HCT116 (cell line): ENCODE measurements at regions not wholly inside any gene's neighbourhood (a gene's known extent, or its start where the extent isn't known, plus 50 kb on each side); places are given as distances from the start of the nearest gene placed in this dataset.

Experiments
- ATAC-seq: fragments of 200-7000 bp; cut with Tn5 transposase; 2 replicates; pipeline ENCODE4 v1.9.1; 2020; ENCODE audit warnings: mild to moderate bottlenecking, moderate library complexity
- BruUV-seq: library from RNA; stranded (reverse); fragments of 400-500 nt; replicated peaks from 2 replicates; lab custom pipeline; 2021; lab: Mats Ljungman, UMichigan
- CTCF ChIA-PET: fragments of 300-600 bp; sonication (Branson Sonifier 250); formaldehyde crosslinking; loops from one replicate; lab custom pipeline; 2021; ENCODE audit warnings: antibody characterized with exemption; lab: Charles Lee
- POLR2A ChIA-PET: fragments of 300-600, 350-600 bp; sonication (Branson Sonifier 250); formaldehyde crosslinking; loops from one replicate; lab custom pipeline; 2021; ENCODE audit warnings: antibody characterized with exemption; lab: Charles Lee
- RAD21 ChIA-PET, 2 experiments: fragments of 300-600 bp; sonication (Branson Sonifier 250); formaldehyde crosslinking; loops; one replicate each; lab custom pipeline; 2023; ENCODE audit warnings: low total read pairs in 2 of 2; ENCODE audit not compliant: uncharacterized antibody in 2 of 2, unreplicated experiment in 2 of 2, low non-redundant PET in 1 of 2; lab: Charles Lee
- DNase-seq: peaks from one replicate; pipeline ENCODE4 v3.0.0-alpha.2; 2010; ENCODE audit warnings: low read depth, low spot score
- H2AFZ ChIP-seq: fragments of 200-600 bp; shearing (Covaris generic), sonication (generic); 2 replicates; pipeline ENCODE4 v1.6.1; 2017; ENCODE audit warnings: low read depth, mixed run types, mixed read lengths, antibody characterized with exemption, low read length; ENCODE audit not compliant: poor library complexity, severe bottlenecking
- H3K27ac ChIP-seq: 2 replicates; pipeline ENCODE4 v1.5.1; 2012; ENCODE audit warnings: low read depth, low read length
- H3K27me3 ChIP-seq: fragments of 200-600 bp; sonication (generic); 2 replicates; pipeline ENCODE4 v1.6.1; 2016; ENCODE audit warnings: mixed run types, low read length, mixed read lengths; ENCODE audit not compliant: insufficient read depth
- H3K36me3 ChIP-seq, 2 experiments: fragments of 200-500 bp in 1 of 2; fragments of 200-600 bp in 1 of 2; sonication (Bioruptor generic) in 1 of 2; sonication (generic) in 1 of 2; 2 replicates each; pipeline versions ENCODE4 v1.5.1 to v1.6.1; 2014 to 2016; ENCODE audit warnings: low read length in 2 of 2, inconsistent platforms in 1 of 2, mixed read lengths in 1 of 2, mixed run types in 1 of 2; ENCODE audit not compliant: insufficient read depth in 2 of 2, control insufficient read depth in 1 of 2
- H3K4me1 ChIP-seq, 2 experiments: fragments of 200-600 bp in 1 of 2; sonication (generic) in 1 of 2; 2 replicates each; pipeline versions ENCODE4 v1.5.1 to v1.6.1; 2012 to 2017; ENCODE audit warnings: low read length in 2 of 2, inconsistent platforms in 1 of 2, mild to moderate bottlenecking in 1 of 2, mixed read lengths in 1 of 2, mixed run types in 1 of 2, moderate library complexity in 1 of 2; ENCODE audit not compliant: insufficient read depth in 2 of 2, control insufficient read depth in 1 of 2
- H3K4me2 ChIP-seq: fragments of 200-600 bp; sonication (generic); 2 replicates; pipeline ENCODE4 v1.6.1; 2017; ENCODE audit warnings: mixed run types, low read length, mixed read lengths
- H3K4me3 ChIP-seq, 2 experiments: fragments of 200-600 bp in 1 of 2; sonication (generic) in 1 of 2; replicated peaks in 1 of 2; 2 replicates each; pipeline ENCODE4 v1.5.1; 2011 to 2016; ENCODE audit warnings: low read length in 2 of 2, control low read depth in 1 of 2, low read depth in 1 of 2, mild to moderate bottlenecking in 1 of 2, mixed read lengths in 1 of 2, mixed run types in 1 of 2
- H3K79me2 ChIP-seq: fragments of 200-600 bp; sonication (generic); 2 replicates; pipeline ENCODE4 v1.6.1; 2017; ENCODE audit warnings: mild to moderate bottlenecking, mixed run types, low read length, moderate library complexity, mixed read lengths; ENCODE audit not compliant: insufficient read depth
- H3K9ac ChIP-seq: fragments of 200-600 bp; sonication (generic); 2 replicates; pipeline ENCODE4 v1.6.1; 2016; ENCODE audit warnings: low read length, mixed read lengths
- H3K9me2 ChIP-seq: fragments of 200-600 bp; sonication (generic), shearing (Covaris generic); 2 replicates; pipeline ENCODE4 v1.6.1; 2017; ENCODE audit warnings: mixed run types, mild to moderate bottlenecking, moderate library complexity; ENCODE audit not compliant: insufficient read depth
- H3K9me3 ChIP-seq, 2 experiments: fragments of 200-500 bp in 1 of 2; fragments of 200-600 bp in 1 of 2; sonication (Bioruptor generic) in 1 of 2; sonication (generic) in 1 of 2; 2 replicates each; pipeline ENCODE4 v1.6.1; 2014 to 2017; ENCODE audit warnings: low read length in 2 of 2, mixed read lengths in 2 of 2, inconsistent platforms in 1 of 2, low read depth in 1 of 2, mild to moderate bottlenecking in 1 of 2, mixed run types in 1 of 2, moderate library complexity in 1 of 2; ENCODE audit not compliant: control insufficient read depth in 1 of 2, insufficient read depth in 1 of 2
- H4K20me1 ChIP-seq: fragments of 200-600 bp; sonication (generic), shearing (Covaris generic); 2 replicates; pipeline ENCODE4 v1.6.1; 2017; ENCODE audit warnings: mixed run types, mild to moderate bottlenecking, moderate library complexity; ENCODE audit not compliant: insufficient read depth
- CBX3 ChIP-seq: IDR thresholded peaks from 2 replicates; pipeline ENCODE4 v1.6.1; 2012; ENCODE audit warnings: low read depth
- CEBPB ChIP-seq: IDR thresholded peaks from 2 replicates; pipeline ENCODE4 v1.6.1; 2012; ENCODE audit warnings: low read depth
- EGR1 ChIP-seq: IDR thresholded peaks from 2 replicates; pipeline ENCODE4 v1.6.1; 2012; ENCODE audit warnings: low read depth
- EZH2 ChIP-seq: fragments of 200-600 bp; sonication (generic); IDR thresholded peaks from 2 replicates; pipeline ENCODE4 v1.6.1; 2017; ENCODE audit warnings: antibody characterized with exemption, mixed run types
- POLR2A ChIP-seq: IDR thresholded peaks from 2 replicates; pipeline ENCODE4 v1.7.0; 2011; ENCODE audit warnings: borderline replicate concordance; ENCODE audit not compliant: insufficient read depth, insufficient read length; ENCODE audit errors: extremely low read depth
- POLR2AphosphoS5 ChIP-seq: IDR thresholded peaks from 2 replicates; pipeline ENCODE4 v1.6.1; 2011; ENCODE audit warnings: mild to moderate bottlenecking, low read depth, low read length, moderate library complexity
- RAD21 ChIP-seq: IDR thresholded peaks from 2 replicates; pipeline ENCODE4 v1.6.1; 2012; ENCODE audit warnings: low read depth, mild to moderate bottlenecking
- SIN3A ChIP-seq: IDR thresholded peaks from 2 replicates; pipeline ENCODE4 v1.6.1; 2012; ENCODE audit warnings: low read depth
- SP1 ChIP-seq: IDR thresholded peaks from 2 replicates; pipeline ENCODE4 v1.6.1; 2012; ENCODE audit warnings: low read depth
- YY1 ChIP-seq: IDR thresholded peaks from 2 replicates; pipeline ENCODE4 v1.6.1; 2011; ENCODE audit warnings: low read length, low read depth, moderate library complexity, mild to moderate bottlenecking; ENCODE audit not compliant: insufficient replicate concordance; ENCODE audit errors: extremely low read depth
- ZFX ChIP-seq: fragments of 450-650 bp; IDR thresholded peaks from 2 replicates; pipeline ENCODE4 v1.6.1; 2017
- intact Hi-C: fragments of 100-400 bp; cut with micrococcal nuclease; formaldehyde crosslinking; loops from 2 replicates; pipeline ENCODE4 v1.10.0; 2022
- TF ChIP-seq, protein P1 (sequence below): IDR thresholded peaks from 2 replicates; pipeline ENCODE4 v1.6.1; 2012; ENCODE audit warnings: low read depth

DNA sequence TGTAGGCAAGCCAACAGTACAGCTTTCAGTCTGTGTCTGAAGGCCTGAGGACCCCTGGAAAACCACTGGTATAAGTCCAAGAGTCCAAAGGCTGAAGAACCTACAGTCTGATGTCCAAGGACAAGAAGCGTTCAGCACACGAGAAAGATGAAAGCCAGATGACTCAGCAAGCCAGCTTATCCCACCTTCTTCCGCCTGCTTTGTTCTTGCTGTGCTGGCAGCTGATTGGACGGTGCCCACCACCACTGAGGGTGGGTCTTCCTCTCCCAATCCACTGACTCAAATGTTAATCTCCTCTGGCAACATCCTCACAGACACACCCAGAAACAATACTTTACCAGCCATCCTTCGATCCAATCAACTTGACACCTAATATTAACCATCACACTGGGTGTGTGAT, 59.0 kb upstream of the PDZRN3 start:
- H3K4me1 ChIP-seq = no peaks in the 10 kb centered on the region

More for the DNA sequence above, 59.0 kb upstream of the PDZRN3 start:
- ATAC-seq (no peak), DNase-seq (no peak)
- RAD21 ChIA-PET = no interaction called here
- no peaks in the 10 kb centered on the region for H3K36me3 ChIP-seq
- no peak overlapping the region for H3K9ac ChIP-seq
- no TSS peak for BruUV-seq
- no peak overlapping the region for H3K4me2 ChIP-seq
- H3K9me2 ChIP-seq = no peaks in the 10 kb centered on the region
- no peak overlapping the region for H3K4me3 ChIP-seq
- intact Hi-C loops = no loop called here
- CTCF ChIA-PET = no interaction called here
- POLR2A ChIA-PET = no interaction called here
- H2AFZ ChIP-seq = no peak overlapping the region
- no peak overlapping the region for H3K27ac ChIP-seq
- no peak for TF ChIP-seq SP1
- no peak for TF ChIP-seq POLR2AphosphoS5
- no peak for TF ChIP-seq YY1
- TF ChIP-seq RAD21 = no peak
- TF ChIP-seq EZH2 = no peak
- TF ChIP-seq, protein P1, sequence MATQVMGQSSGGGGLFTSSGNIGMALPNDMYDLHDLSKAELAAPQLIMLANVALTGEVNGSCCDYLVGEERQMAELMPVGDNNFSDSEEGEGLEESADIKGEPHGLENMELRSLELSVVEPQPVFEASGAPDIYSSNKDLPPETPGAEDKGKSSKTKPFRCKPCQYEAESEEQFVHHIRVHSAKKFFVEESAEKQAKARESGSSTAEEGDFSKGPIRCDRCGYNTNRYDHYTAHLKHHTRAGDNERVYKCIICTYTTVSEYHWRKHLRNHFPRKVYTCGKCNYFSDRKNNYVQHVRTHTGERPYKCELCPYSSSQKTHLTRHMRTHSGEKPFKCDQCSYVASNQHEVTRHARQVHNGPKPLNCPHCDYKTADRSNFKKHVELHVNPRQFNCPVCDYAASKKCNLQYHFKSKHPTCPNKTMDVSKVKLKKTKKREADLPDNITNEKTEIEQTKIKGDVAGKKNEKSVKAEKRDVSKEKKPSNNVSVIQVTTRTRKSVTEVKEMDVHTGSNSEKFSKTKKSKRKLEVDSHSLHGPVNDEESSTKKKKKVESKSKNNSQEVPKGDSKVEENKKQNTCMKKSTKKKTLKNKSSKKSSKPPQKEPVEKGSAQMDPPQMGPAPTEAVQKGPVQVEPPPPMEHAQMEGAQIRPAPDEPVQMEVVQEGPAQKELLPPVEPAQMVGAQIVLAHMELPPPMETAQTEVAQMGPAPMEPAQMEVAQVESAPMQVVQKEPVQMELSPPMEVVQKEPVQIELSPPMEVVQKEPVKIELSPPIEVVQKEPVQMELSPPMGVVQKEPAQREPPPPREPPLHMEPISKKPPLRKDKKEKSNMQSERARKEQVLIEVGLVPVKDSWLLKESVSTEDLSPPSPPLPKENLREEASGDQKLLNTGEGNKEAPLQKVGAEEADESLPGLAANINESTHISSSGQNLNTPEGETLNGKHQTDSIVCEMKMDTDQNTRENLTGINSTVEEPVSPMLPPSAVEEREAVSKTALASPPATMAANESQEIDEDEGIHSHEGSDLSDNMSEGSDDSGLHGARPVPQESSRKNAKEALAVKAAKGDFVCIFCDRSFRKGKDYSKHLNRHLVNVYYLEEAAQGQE = no peak
- no peak for TF ChIP-seq CEBPB
- TF ChIP-seq ZFX = no peak
- no peak for TF ChIP-seq EGR1
- no peak for TF ChIP-seq POLR2A
- TF ChIP-seq CBX3 = no peak
- no peak for TF ChIP-seq SIN3A
- TF ChIP-seq, all 23 proteins: peak for 0
- no peaks in the 10 kb centered on the region for H4K20me1 ChIP-seq
- no peaks in the 10 kb centered on the region for H3K79me2 ChIP-seq
- no peaks in the 10 kb centered on the region for H3K27me3 ChIP-seq
- peaks cover 0 to 6% of the 10 kb centered on the region in 2 experiments; a peak in 1 of 4 replicates for H3K9me3 ChIP-seq
